ENCODE measurements at regions not wholly inside any gene's neighbourhood (a gene's known extent, or its start where the extent isn't known, plus 50 kb on each side); places are given as distances from the start of the nearest gene placed in this dataset.

- TF ChIP-seq CTCF (IDR thresholded peaks at IDR 0.05) (no peak), POLR2A (IDR thresholded peaks at IDR 0.05) (no peak)
Measured at GRCh38 chr4:85393201-85393600, 81.7 kb upstream of the ARHGAP24 start.
